ENCODE measurements at regions not wholly inside any gene's neighbourhood (a gene's known extent, or its start where the extent isn't known, plus 50 kb on each side); places are given as distances from the start of the nearest gene placed in this dataset.

DNA sequence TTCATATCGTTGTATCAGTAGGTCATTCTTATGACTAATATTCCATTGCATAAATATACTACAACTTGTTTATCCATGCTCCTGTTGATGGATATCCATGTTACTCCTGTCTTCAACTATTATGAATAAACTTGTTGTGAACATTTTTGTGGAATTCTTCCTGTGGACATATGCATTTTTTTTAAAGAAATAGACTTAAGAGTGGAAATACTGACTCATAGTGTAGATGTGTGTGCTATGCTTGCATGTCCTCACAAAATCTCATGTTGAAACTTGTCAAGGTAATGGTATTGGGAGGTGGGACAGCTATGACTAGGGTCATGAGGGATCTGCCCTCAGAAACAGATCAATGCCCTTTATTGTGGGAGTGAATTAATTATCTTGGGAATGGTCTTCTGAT is 240.5 kb upstream of the PRSS58 start:
- TF ChIP-seq, protein P1, sequence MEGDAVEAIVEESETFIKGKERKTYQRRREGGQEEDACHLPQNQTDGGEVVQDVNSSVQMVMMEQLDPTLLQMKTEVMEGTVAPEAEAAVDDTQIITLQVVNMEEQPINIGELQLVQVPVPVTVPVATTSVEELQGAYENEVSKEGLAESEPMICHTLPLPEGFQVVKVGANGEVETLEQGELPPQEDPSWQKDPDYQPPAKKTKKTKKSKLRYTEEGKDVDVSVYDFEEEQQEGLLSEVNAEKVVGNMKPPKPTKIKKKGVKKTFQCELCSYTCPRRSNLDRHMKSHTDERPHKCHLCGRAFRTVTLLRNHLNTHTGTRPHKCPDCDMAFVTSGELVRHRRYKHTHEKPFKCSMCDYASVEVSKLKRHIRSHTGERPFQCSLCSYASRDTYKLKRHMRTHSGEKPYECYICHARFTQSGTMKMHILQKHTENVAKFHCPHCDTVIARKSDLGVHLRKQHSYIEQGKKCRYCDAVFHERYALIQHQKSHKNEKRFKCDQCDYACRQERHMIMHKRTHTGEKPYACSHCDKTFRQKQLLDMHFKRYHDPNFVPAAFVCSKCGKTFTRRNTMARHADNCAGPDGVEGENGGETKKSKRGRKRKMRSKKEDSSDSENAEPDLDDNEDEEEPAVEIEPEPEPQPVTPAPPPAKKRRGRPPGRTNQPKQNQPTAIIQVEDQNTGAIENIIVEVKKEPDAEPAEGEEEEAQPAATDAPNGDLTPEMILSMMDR (conservative IDR thresholded peaks at IDR 0.05; ENCODE audit: low read depth, low read length), result no peak
- TF ChIP-seq RFX5 (IDR thresholded peaks at IDR 0.05; ENCODE audit: low read depth, low read length) (no peak), POLR2A (IDR thresholded peaks at IDR 0.05; ENCODE audit: low read depth, low read length) (no peak), NFE2L2 (IDR thresholded peaks at IDR 0.05; ENCODE audit: low read depth, low read length) (no peak), SMC3 (IDR thresholded peaks at IDR 0.05; ENCODE audit: low read depth, low read length) (no peak), CEBPB (IDR thresholded peaks at IDR 0.05; ENCODE audit: low read depth, low read length) (no peak), MAZ (IDR thresholded peaks at IDR 0.05; ENCODE audit: borderline replicate concordance, low read depth, low read length) (no peak), RAD21 (IDR thresholded peaks at IDR 0.05; ENCODE audit: low read length) (no peak), MAFK (IDR thresholded peaks at IDR 0.05; ENCODE audit: low read depth, low read length) (no peak), MXI1 (IDR thresholded peaks at IDR 0.05; ENCODE audit: borderline replicate concordance, low read depth, low read length) (no peak)
- TF ChIP-seq, protein P2, sequence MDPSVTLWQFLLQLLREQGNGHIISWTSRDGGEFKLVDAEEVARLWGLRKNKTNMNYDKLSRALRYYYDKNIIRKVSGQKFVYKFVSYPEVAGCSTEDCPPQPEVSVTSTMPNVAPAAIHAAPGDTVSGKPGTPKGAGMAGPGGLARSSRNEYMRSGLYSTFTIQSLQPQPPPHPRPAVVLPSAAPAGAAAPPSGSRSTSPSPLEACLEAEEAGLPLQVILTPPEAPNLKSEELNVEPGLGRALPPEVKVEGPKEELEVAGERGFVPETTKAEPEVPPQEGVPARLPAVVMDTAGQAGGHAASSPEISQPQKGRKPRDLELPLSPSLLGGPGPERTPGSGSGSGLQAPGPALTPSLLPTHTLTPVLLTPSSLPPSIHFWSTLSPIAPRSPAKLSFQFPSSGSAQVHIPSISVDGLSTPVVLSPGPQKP (IDR thresholded peaks at IDR 0.05; ENCODE audit: borderline replicate concordance, low read depth, low read length), result no peak
- TF ChIP-seq, protein P3, sequence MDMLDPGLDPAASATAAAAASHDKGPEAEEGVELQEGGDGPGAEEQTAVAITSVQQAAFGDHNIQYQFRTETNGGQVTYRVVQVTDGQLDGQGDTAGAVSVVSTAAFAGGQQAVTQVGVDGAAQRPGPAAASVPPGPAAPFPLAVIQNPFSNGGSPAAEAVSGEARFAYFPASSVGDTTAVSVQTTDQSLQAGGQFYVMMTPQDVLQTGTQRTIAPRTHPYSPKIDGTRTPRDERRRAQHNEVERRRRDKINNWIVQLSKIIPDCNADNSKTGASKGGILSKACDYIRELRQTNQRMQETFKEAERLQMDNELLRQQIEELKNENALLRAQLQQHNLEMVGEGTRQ (IDR thresholded peaks at IDR 0.05; ENCODE audit: low read depth, low read length), result no peak
